OCI-LY3 (cell line): ENCODE measurements at regions not wholly inside any gene's neighbourhood (a gene's known extent, or its start where the extent isn't known, plus 50 kb on each side); places are given as distances from the start of the nearest gene placed in this dataset.

ENCODE experiments used
- H2AFZ ChIP-seq: fragments of 200-600, 300-600 bp; shearing (Covaris generic); 2 replicates; pipeline ENCODE4 v1.6.0; 2014; ENCODE audit warnings: antibody characterized with exemption, low read depth, low read length
- H3K27ac ChIP-seq: fragments of 200-600, 300-600 bp; sonication (generic); 2 replicates; pipeline ENCODE4 v1.5.1; 2014; ENCODE audit warnings: mild to moderate bottlenecking, low read length, moderate library complexity, mixed read lengths
- H3K27me3 ChIP-seq: fragments of 200-600, 300-600 bp; sonication (generic); 2 replicates; pipeline ENCODE4 v1.6.1; 2014; ENCODE audit warnings: low read depth, low read length, mixed read lengths
- H3K36me3 ChIP-seq: fragments of 200-600, 300-600 bp; sonication (generic); replicated peaks from 2 replicates; pipeline ENCODE3; 2014; ENCODE audit warnings: low read depth, low read length, mixed read lengths
- H3K4me1 ChIP-seq: fragments of 300-600, 200-600 bp; sonication (generic); 2 replicates; pipeline ENCODE4 v1.6.1; 2014; ENCODE audit warnings: low read length, mixed read lengths
- H3K4me2 ChIP-seq: fragments of 200-600, 300-600 bp; sonication (generic); 2 replicates; pipeline ENCODE4 v1.6.1; 2014; ENCODE audit warnings: low read length, mixed read lengths
- H3K4me3 ChIP-seq: fragments of 300-600, 200-600 bp; sonication (generic); 2 replicates; pipeline ENCODE4 v1.5.1; 2014; ENCODE audit warnings: antibody characterized with exemption, mild to moderate bottlenecking, low read length, moderate library complexity
- H3K79me2 ChIP-seq: fragments of 300-600, 200-600 bp; shearing (Covaris generic); 2 replicates; pipeline ENCODE4 v1.6.1; 2014; ENCODE audit warnings: mild to moderate bottlenecking, low read length, mixed read lengths
- H3K9ac ChIP-seq: fragments of 300-600, 200-600 bp; shearing (Covaris generic); 2 replicates; pipeline ENCODE4 v1.6.0; 2014; ENCODE audit warnings: mild to moderate bottlenecking, low read length, moderate library complexity
- H3K9me3 ChIP-seq: fragments of 200-600, 300-600 bp; shearing (Covaris generic); 2 replicates; pipeline ENCODE4 v1.6.1; 2014; ENCODE audit warnings: low read length, mixed read lengths; ENCODE audit not compliant: insufficient read depth
- H4K20me1 ChIP-seq: fragments of 200-600, 300-600 bp; sonication (generic); 2 replicates; pipeline ENCODE4 v1.6.1; 2016; ENCODE audit warnings: low read length, mixed read lengths; ENCODE audit not compliant: insufficient read depth
- EZH2phosphoT487 ChIP-seq: fragments of 200-600 bp; shearing (Covaris generic); IDR thresholded peaks from 2 replicates; pipeline ENCODE4 v1.6.1; 2018; ENCODE audit warnings: antibody characterized with exemption, mixed run types, low read depth
- TF ChIP-seq, protein P1 (sequence below): fragments of 200-600, 300-600 bp; sonication (generic); IDR thresholded peaks from 2 replicates; pipeline ENCODE4 v1.5.1; 2014; ENCODE audit warnings: antibody characterized with exemption, low read length, low read depth

DNA sequence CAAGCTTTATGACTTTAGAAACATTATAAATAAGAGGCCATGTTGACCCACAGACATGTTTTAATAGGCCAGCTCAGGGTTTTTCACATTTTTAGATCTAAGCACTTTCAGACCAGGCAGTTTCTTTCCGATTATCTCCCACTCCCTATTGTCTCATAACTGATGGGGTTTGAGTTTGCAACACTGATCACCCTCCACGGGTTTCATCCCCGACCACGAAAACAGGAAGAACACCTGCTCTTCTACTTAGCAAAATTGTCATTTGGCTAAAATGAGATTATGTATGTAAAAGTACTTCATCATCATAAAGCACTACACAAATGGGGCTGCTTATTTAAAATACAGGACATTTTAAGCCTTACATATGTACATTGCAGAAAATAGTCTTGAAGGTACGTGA, 407.9 kb downstream of the HNRNPD start:
- H3K9ac ChIP-seq: no peak overlapping the region
- H2AFZ ChIP-seq: peak overlapping the region; percentile 24; the same call in 1 of the 2 replicates
- no peak overlapping the region for H3K4me2 ChIP-seq

DNA sequence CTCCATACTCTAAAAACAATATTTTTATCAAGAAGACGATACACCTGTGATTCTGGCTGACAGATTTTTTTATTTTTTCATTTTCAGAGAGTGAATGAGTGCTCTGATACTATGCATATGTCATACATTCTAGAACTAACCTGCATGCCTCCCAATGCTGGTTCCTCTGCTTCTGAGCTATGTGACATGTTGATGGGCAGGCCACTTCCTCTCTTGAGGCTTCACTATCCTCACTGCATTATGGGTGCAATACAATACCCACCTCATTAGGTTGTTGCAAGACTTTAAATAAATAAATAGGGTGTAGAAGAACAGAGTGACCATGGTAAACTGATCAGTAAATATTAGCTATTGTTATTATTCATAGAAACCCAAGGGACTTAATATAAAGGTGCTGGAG, 408.3 kb downstream of the HNRNPD start:
- Histone ChIP-seq H3K9ac (no peak overlapping the region), H4K20me1 (no peaks in the 10 kb centered on the region), H3K4me3 (no peak overlapping the region), H3K36me3 (no peaks in the 10 kb centered on the region), H3K4me1 (peaks cover 6% of the 10 kb centered on the region; the same call in 1 of the 2 replicates), H3K4me2 (no peak overlapping the region), H3K9me3 (no peaks in the 10 kb centered on the region), H3K27me3 (no peaks in the 10 kb centered on the region), H3K27ac (no peak overlapping the region), H2AFZ (no peak overlapping the region), H3K79me2 (no peaks in the 10 kb centered on the region)
- no peak for TF ChIP-seq EZH2phosphoT487
- TF ChIP-seq, protein P1, sequence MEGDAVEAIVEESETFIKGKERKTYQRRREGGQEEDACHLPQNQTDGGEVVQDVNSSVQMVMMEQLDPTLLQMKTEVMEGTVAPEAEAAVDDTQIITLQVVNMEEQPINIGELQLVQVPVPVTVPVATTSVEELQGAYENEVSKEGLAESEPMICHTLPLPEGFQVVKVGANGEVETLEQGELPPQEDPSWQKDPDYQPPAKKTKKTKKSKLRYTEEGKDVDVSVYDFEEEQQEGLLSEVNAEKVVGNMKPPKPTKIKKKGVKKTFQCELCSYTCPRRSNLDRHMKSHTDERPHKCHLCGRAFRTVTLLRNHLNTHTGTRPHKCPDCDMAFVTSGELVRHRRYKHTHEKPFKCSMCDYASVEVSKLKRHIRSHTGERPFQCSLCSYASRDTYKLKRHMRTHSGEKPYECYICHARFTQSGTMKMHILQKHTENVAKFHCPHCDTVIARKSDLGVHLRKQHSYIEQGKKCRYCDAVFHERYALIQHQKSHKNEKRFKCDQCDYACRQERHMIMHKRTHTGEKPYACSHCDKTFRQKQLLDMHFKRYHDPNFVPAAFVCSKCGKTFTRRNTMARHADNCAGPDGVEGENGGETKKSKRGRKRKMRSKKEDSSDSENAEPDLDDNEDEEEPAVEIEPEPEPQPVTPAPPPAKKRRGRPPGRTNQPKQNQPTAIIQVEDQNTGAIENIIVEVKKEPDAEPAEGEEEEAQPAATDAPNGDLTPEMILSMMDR: no peak

More for the DNA sequence above, 407.9 kb downstream of the HNRNPD start:
- H3K9me3 ChIP-seq: no peaks in the 10 kb centered on the region
- no peak overlapping the region for H3K4me3 ChIP-seq
- no peaks in the 10 kb centered on the region for H3K27me3 ChIP-seq
- H3K79me2 ChIP-seq: no peaks in the 10 kb centered on the region
- H4K20me1 ChIP-seq: no peaks in the 10 kb centered on the region
- no peak overlapping the region for H3K27ac ChIP-seq
- TF ChIP-seq EZH2phosphoT487: no peak
- TF ChIP-seq, protein P1: no peak
- H3K4me1 ChIP-seq: peaks cover 6% of the 10 kb centered on the region; the same call in 1 of the 2 replicates
- no peaks in the 10 kb centered on the region for H3K36me3 ChIP-seq

DNA sequence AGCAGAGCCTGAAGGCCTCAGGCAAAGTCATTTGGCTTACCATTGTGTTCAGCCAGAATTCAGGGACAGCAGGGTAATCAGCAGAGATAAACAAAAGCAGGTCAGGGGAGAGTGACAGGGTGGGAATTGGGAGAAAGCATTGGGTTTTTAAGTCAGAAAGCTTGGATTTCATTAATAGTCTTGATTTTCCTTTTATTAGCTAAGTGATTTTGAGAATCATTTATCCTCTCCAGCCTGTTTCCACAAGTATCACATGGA, 410.1 kb downstream of the HNRNPD start:
- Histone ChIP-seq H3K27ac (no peak overlapping the region), H3K36me3 (no peaks in the 10 kb centered on the region), H3K9ac (no peak overlapping the region), H4K20me1 (no peaks in the 10 kb centered on the region), H2AFZ (no peak overlapping the region), H3K4me1 (peaks cover 6% of the 10 kb centered on the region; the same call in 1 of the 2 replicates), H3K27me3 (no peaks in the 10 kb centered on the region), H3K4me3 (no peak overlapping the region), H3K79me2 (no peaks in the 10 kb centered on the region), H3K9me3 (no peaks in the 10 kb centered on the region), H3K4me2 (no peak overlapping the region)
- TF ChIP-seq, protein P1: no peak
- no peak for TF ChIP-seq EZH2phosphoT487

DNA sequence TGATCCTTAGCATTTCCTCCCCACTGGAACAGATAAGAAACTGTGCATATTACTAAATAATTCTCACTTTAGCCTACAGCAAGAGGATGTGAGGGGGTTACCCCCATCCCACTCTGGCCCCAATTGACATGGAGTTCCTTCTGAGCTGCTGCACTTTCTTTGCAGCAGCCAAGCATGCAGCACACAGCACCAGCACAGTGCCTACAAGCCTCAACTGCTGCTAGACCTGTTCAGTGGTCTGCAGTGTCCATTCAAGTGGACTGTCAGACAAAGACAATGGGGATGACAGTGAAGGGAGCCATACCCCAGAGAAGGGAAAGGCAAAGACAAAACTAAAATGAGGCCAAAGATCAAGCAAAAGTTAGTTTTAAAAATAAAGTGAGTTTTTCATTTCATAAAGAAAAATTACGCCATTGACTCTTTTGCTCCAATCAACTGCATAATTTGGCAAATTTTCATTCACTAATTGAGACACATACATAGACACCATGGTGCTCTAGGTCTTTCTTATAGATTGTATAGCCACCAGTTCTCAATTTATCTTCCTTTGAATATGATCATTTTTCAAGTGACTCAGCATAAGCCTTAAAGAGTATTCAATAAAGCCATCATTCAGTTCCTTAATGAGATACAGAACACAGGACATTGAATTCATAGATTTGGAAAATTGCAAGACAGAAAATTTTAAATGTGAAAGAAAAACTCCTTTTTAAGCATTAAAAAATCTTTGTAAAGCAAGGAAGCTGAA, 410.6 kb downstream of the HNRNPD start:
- Histone ChIP-seq H3K79me2 (no peaks in the 10 kb centered on the region), H3K27me3 (no peaks in the 10 kb centered on the region), H3K36me3 (no peaks in the 10 kb centered on the region), H3K4me3 (no peak overlapping the region), H4K20me1 (no peaks in the 10 kb centered on the region), H3K9me3 (no peaks in the 10 kb centered on the region), H3K27ac (no peak overlapping the region), H3K9ac (no peak overlapping the region), H2AFZ (no peak overlapping the region), H3K4me1 (peaks cover 6% of the 10 kb centered on the region; the same call in 1 of the 2 replicates), H3K4me2 (no peak overlapping the region)
- TF ChIP-seq EZH2phosphoT487: no peak
- TF ChIP-seq, protein P1: no peak
